Spleen (tissue), 7 donors: ENCODE measurements at regions not wholly inside any gene's neighbourhood (a gene's known extent, or its start where the extent isn't known, plus 50 kb on each side); places are given as distances from the start of the nearest gene placed in this dataset.

Experiments
- CTCF ChIP-seq, 11 experiments: fragments of 200-600 bp in 7 of 11; fragments of 450-650 bp in 4 of 11; sonication (generic) in 4 of 11; IDR thresholded peaks in 8 of 11; conservative IDR thresholded peaks in 3 of 11; 1 replicate in 7 of 11; 2 replicates in 4 of 11; pipeline versions ENCODE4 v1.4.0 to v1.8.0; 2016 to 2021; ENCODE audit warnings: antibody characterized with exemption in 11 of 11, inconsistent platforms in 4 of 11, mild to moderate bottlenecking in 1 of 11
- POLR2A ChIP-seq, 3 donors: fragments of 450-650 bp; IDR thresholded peaks; one replicate each; pipeline ENCODE4 v1.5.1; 2017; ENCODE audit warnings: antibody characterized with exemption in 3 of 3, mild to moderate bottlenecking in 1 of 3
- POLR2AphosphoS5 ChIP-seq, 3 donors: sonication (generic); formaldehyde crosslinking; IDR thresholded peaks; one replicate each; pipeline ENCODE4 v1.5.1; 2017; ENCODE audit warnings: antibody characterized with exemption in 3 of 3
- donor health status: DM: no; HTN: no; CAD: no; lungs with moderate emphysema.
- donor health status: DM: no; HTN: no; CAD: no.
- donor health status: DM: no; HTN: no; CAD: no.

GRCh38 chr7:68133045-68133444, 1136.4 kb downstream of the TYW1 start:
- TF ChIP-seq POLR2A (IDR thresholded peaks at IDR 0.05) (no peak), POLR2AphosphoS5 (IDR thresholded peaks at IDR 0.05) (no peak), CTCF (IDR thresholded peaks at IDR 0.05 in 8 of 11, conservative IDR thresholded peaks at IDR 0.05 in 3 of 11) (no peak)
